ENCODE measurements at regions not wholly inside any gene's neighbourhood (a gene's known extent, or its start where the extent isn't known, plus 50 kb on each side); places are given as distances from the start of the nearest gene placed in this dataset.
"Not testable (repeated sequence)": the region's sequence is repeated elsewhere in the genome, so short reads cannot be mapped to it uniquely, and the experiment has no call there.

GRCh38 chr5:91599863-91600262 lies 216.7 kb upstream of the ARRDC3 start:
- ChIA-PET CTCF (interaction anchor here (0.6 to 1.4 kb wide), 3 partner anchors 12 to 79 kb away, joined by 3 to 4 read pairs (median 3); no protein-coding TSS in a partner anchor), POLR2A (no interaction called here)
- no peaks in the 10 kb centered on the region for H3K36me3 Mint-ChIP-seq (ENCODE audit: low read depth)
- H3K4me3 Mint-ChIP-seq = no peak overlapping the region
- no peaks in the 10 kb centered on the region for H3K4me1 Mint-ChIP-seq
- DNase-seq = no peak
- no peaks in the 10 kb centered on the region for H3K27me3 Mint-ChIP-seq
- H3K27ac Mint-ChIP-seq = no peak overlapping the region
- peaks cover 4% of the 10 kb centered on the region for H3K9me3 Mint-ChIP-seq

- no peak overlapping the region for H3K4me3 Mint-ChIP-seq
- no peak for DNase-seq
- ChIA-PET POLR2A (no interaction called here), CTCF (no interaction called here)
- H3K4me1 Mint-ChIP-seq = no peaks in the 10 kb centered on the region
- peaks cover 6% of the 10 kb centered on the region for H3K9me3 Mint-ChIP-seq
- no peaks in the 10 kb centered on the region for H3K27me3 Mint-ChIP-seq
- H3K27ac Mint-ChIP-seq = no peak overlapping the region
- H3K36me3 Mint-ChIP-seq (ENCODE audit: low read depth) = no peaks in the 10 kb centered on the region
These were observed 215.1 kb upstream of the ARRDC3 start for GRCh38 chr5:91598216-91598615.

GRCh38 chr5:91595424-91595823 lies 212.3 kb upstream of the ARRDC3 start:
- Mint-ChIP-seq H3K27me3 (no peaks in the 10 kb centered on the region), H3K36me3 (ENCODE audit: low read depth) (no peaks in the 10 kb centered on the region), H3K9me3 (peaks cover 17% of the 10 kb centered on the region), H3K4me3 (no peak overlapping the region), H3K4me1 (no peaks in the 10 kb centered on the region), H3K27ac (no peak overlapping the region)
- ChIA-PET POLR2A (no interaction called here), CTCF (no interaction called here)
- DNase-seq = no peak

- DNase-seq = no peak
- Mint-ChIP-seq H3K27ac (no peak overlapping the region), H3K9me3 (peaks cover 20% of the 10 kb centered on the region), H3K4me3 (no peak overlapping the region), H3K4me1 (no peaks in the 10 kb centered on the region), H3K27me3 (no peaks in the 10 kb centered on the region), H3K36me3 (ENCODE audit: low read depth) (no peaks in the 10 kb centered on the region)
- POLR2A ChIA-PET = no interaction called here
- CTCF ChIA-PET = no interaction called here
These were observed 208.0 kb upstream of the ARRDC3 start for GRCh38 chr5:91591076-91591475.

- peaks cover 8% of the 10 kb centered on the region for H3K9me3 Mint-ChIP-seq
- no peaks in the 10 kb centered on the region for H3K4me1 Mint-ChIP-seq
- POLR2A ChIA-PET = no interaction called here
- H3K27ac Mint-ChIP-seq = no peak overlapping the region
- no peak overlapping the region for H3K4me3 Mint-ChIP-seq
- no peaks in the 10 kb centered on the region for H3K36me3 Mint-ChIP-seq (ENCODE audit: low read depth)
- CTCF ChIA-PET = no interaction called here
- DNase-seq = no peak
- H3K27me3 Mint-ChIP-seq = no peaks in the 10 kb centered on the region
These were observed 203.1 kb upstream of the ARRDC3 start for GRCh38 chr5:91586232-91586631.

- POLR2A ChIA-PET = no interaction called here
- H3K9me3 Mint-ChIP-seq = peaks cover 3% of the 10 kb centered on the region
- H3K36me3 Mint-ChIP-seq (ENCODE audit: low read depth) = no peaks in the 10 kb centered on the region
- DNase-seq = no peak
- H3K4me3 Mint-ChIP-seq = no peak overlapping the region
- no peaks in the 10 kb centered on the region for H3K4me1 Mint-ChIP-seq
- no peak overlapping the region for H3K27ac Mint-ChIP-seq
- CTCF ChIA-PET = no interaction called here
- H3K27me3 Mint-ChIP-seq = no peaks in the 10 kb centered on the region
These were observed 201.2 kb upstream of the ARRDC3 start for GRCh38 chr5:91584352-91584751.

GRCh38 chr5:91566012-91566411 lies 182.9 kb upstream of the ARRDC3 start:
- H3K4me1 Mint-ChIP-seq; POLR2A ChIA-PET; DNase-seq; H3K36me3 Mint-ChIP-seq (ENCODE audit: low read depth); H3K27me3 Mint-ChIP-seq; H3K27ac Mint-ChIP-seq; H3K4me3 Mint-ChIP-seq; CTCF ChIA-PET: not testable (repeated sequence)
- H3K9me3 Mint-ChIP-seq = peaks cover 18% of the 10 kb centered on the region

GRCh38 chr5:91562922-91563321 lies 179.8 kb upstream of the ARRDC3 start:
- Mint-ChIP-seq H3K9me3 (peaks cover 18% of the 10 kb centered on the region), H3K27ac (no peak overlapping the region), H3K4me1 (no peaks in the 10 kb centered on the region), H3K27me3 (no peaks in the 10 kb centered on the region), H3K36me3 (ENCODE audit: low read depth) (no peaks in the 10 kb centered on the region), H3K4me3 (no peak overlapping the region)
- no peak for DNase-seq
- POLR2A ChIA-PET = no interaction called here
- CTCF ChIA-PET = no interaction called here

- no peaks in the 10 kb centered on the region for H3K27me3 Mint-ChIP-seq
- H3K36me3 Mint-ChIP-seq (ENCODE audit: low read depth) = no peaks in the 10 kb centered on the region
- no peak overlapping the region for H3K4me3 Mint-ChIP-seq
- H3K27ac Mint-ChIP-seq = no peak overlapping the region
- DNase-seq = no peak
- POLR2A ChIA-PET = no interaction called here
- CTCF ChIA-PET = no interaction called here
- H3K9me3 Mint-ChIP-seq = no peaks in the 10 kb centered on the region
- H3K4me1 Mint-ChIP-seq = no peaks in the 10 kb centered on the region
These were observed 158.6 kb upstream of the ARRDC3 start for GRCh38 chr5:91541696-91542095.

GRCh38 chr5:91538179-91538578 lies 155.1 kb upstream of the ARRDC3 start:
- DNase-seq = no peak
- Mint-ChIP-seq H3K4me1 (no peaks in the 10 kb centered on the region), H3K27me3 (no peaks in the 10 kb centered on the region), H3K36me3 (ENCODE audit: low read depth) (no peaks in the 10 kb centered on the region), H3K27ac (no peak overlapping the region), H3K4me3 (no peak overlapping the region), H3K9me3 (no peaks in the 10 kb centered on the region)
- POLR2A ChIA-PET = no interaction called here
- CTCF ChIA-PET = no interaction called here

GRCh38 chr5:91535499-91535898 lies 152.4 kb upstream of the ARRDC3 start:
- H3K27me3 Mint-ChIP-seq = no peaks in the 10 kb centered on the region
- H3K27ac Mint-ChIP-seq = no peak overlapping the region
- H3K4me3 Mint-ChIP-seq = no peak overlapping the region
- H3K36me3 Mint-ChIP-seq (ENCODE audit: low read depth) = no peaks in the 10 kb centered on the region
- DNase-seq = no peak
- H3K4me1 Mint-ChIP-seq = no peaks in the 10 kb centered on the region
- CTCF ChIA-PET = no interaction called here
- POLR2A ChIA-PET = no interaction called here
- no peaks in the 10 kb centered on the region for H3K9me3 Mint-ChIP-seq

GRCh38 chr5:91534332-91534731 lies 151.2 kb upstream of the ARRDC3 start:
- no peak overlapping the region for H3K27ac Mint-ChIP-seq
- no peaks in the 10 kb centered on the region for H3K27me3 Mint-ChIP-seq
- no peaks in the 10 kb centered on the region for H3K9me3 Mint-ChIP-seq
- DNase-seq = no peak
- ChIA-PET CTCF (no interaction called here), POLR2A (no interaction called here)
- no peak overlapping the region for H3K4me3 Mint-ChIP-seq
- H3K36me3 Mint-ChIP-seq (ENCODE audit: low read depth) = no peaks in the 10 kb centered on the region
- no peaks in the 10 kb centered on the region for H3K4me1 Mint-ChIP-seq

GRCh38 chr5:91532779-91533178 lies 149.7 kb upstream of the ARRDC3 start:
- no peaks in the 10 kb centered on the region for H3K4me1 Mint-ChIP-seq
- DNase-seq = no peak
- POLR2A ChIA-PET = no interaction called here
- no peak overlapping the region for H3K27ac Mint-ChIP-seq
- CTCF ChIA-PET = no interaction called here
- H3K36me3 Mint-ChIP-seq (ENCODE audit: low read depth) = no peaks in the 10 kb centered on the region
- H3K9me3 Mint-ChIP-seq = no peaks in the 10 kb centered on the region
- H3K4me3 Mint-ChIP-seq = no peak overlapping the region
- no peaks in the 10 kb centered on the region for H3K27me3 Mint-ChIP-seq

- no peaks in the 10 kb centered on the region for H3K27me3 Mint-ChIP-seq
- CTCF ChIA-PET = no interaction called here
- H3K9me3 Mint-ChIP-seq = no peaks in the 10 kb centered on the region
- H3K36me3 Mint-ChIP-seq (ENCODE audit: low read depth) = no peaks in the 10 kb centered on the region
- no peak overlapping the region for H3K4me3 Mint-ChIP-seq
- H3K27ac Mint-ChIP-seq = no peak overlapping the region
- POLR2A ChIA-PET = no interaction called here
- H3K4me1 Mint-ChIP-seq = no peaks in the 10 kb centered on the region
- no peak for DNase-seq
These were observed 149.2 kb upstream of the ARRDC3 start for GRCh38 chr5:91532281-91532680.

GRCh38 chr5:91528831-91529230 lies 145.7 kb upstream of the ARRDC3 start:
- Mint-ChIP-seq H3K4me3 (no peak overlapping the region), H3K4me1 (no peaks in the 10 kb centered on the region), H3K27me3 (no peaks in the 10 kb centered on the region), H3K9me3 (no peaks in the 10 kb centered on the region), H3K36me3 (ENCODE audit: low read depth) (no peaks in the 10 kb centered on the region), H3K27ac (no peak overlapping the region)
- DNase-seq = no peak
- ChIA-PET POLR2A (no interaction called here), CTCF (no interaction called here)

Data from activated CD4-positive, alpha-beta T cell treated with anti-CD3 and anti-CD28 coated beads, Interleukin-2, amount 10 ng/mL, durations not matched to agents 7 days and 5 days (primary cell).